Hematopoietic multipotent progenitor cell (in vitro differentiated cells): ENCODE measurements at regions not wholly inside any gene's neighbourhood (a gene's known extent, or its start where the extent isn't known, plus 50 kb on each side); places are given as distances from the start of the nearest gene placed in this dataset.

Experiments
- DNase-seq, 3 donors: peaks; one replicate each; pipeline ENCODE4 v3.0.0-alpha.2; 2011 to 2015; ENCODE audit warnings: low read depth in 2 of 3, low spot score in 2 of 3

GRCh38 chr7:136551618-136552017, 316.8 kb upstream of the CHRM2 start:
- no peak for DNase-seq

- DNase-seq = no peak
Observed at GRCh38 chr7:136549756-136550155, 318.7 kb upstream of the CHRM2 start.

- no peak for DNase-seq
Observed at GRCh38 chr7:136533732-136534131, 334.7 kb upstream of the CHRM2 start.

- DNase-seq = no peak
Observed at GRCh38 chr7:136530831-136531230, 337.6 kb upstream of the CHRM2 start.

DNA sequence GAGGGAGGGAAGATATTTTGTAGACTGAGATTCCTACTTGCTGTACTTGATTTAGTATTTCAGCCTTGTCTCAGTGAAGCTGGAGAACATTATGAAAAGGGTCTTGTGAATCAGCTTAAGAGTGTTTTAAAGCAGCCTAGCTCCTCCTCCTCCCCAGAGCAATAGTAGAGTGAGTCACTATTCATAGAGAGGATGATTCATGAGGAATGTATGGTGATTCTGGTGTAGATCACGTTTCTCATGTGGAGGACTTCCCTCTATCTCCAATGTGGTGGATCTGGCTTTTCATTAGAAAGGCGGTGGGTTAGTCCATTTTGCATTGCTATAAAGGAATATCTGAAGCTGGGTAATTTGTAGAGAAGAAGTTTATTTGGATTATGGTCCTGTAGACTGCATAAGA, 340.1 kb upstream of the CHRM2 start:
- DNase-seq = no peak

DNA sequence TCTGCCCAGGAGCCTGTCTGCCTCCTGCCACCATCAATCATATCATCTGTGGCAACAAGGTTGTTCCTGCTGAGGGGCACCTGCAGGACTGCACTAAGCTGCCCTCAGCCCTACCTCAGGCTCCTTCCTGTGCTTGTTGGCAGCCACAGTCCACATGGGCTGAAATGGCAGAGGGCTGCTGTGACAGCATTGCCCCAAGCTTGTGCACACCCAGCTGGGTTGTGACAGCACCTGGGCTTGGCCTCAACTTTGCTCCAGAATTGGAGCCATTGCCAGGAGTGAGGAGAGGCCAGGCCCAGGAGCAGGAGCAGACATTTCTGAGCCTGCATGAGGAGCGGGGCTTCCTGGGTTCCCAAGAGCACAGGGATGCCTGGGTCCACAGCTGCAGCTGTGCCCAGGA, 340.9 kb upstream of the CHRM2 start:
- no peak for DNase-seq

- no peak for DNase-seq
Observed at GRCh38 chr7:136526408-136527105, 341.9 kb upstream of the CHRM2 start.

- DNase-seq = no peak
Observed at GRCh38 chr7:136523571-136523970, 344.9 kb upstream of the CHRM2 start.

- DNase-seq = no peak
Observed at GRCh38 chr7:136517971-136518370, 350.5 kb upstream of the CHRM2 start.

DNA sequence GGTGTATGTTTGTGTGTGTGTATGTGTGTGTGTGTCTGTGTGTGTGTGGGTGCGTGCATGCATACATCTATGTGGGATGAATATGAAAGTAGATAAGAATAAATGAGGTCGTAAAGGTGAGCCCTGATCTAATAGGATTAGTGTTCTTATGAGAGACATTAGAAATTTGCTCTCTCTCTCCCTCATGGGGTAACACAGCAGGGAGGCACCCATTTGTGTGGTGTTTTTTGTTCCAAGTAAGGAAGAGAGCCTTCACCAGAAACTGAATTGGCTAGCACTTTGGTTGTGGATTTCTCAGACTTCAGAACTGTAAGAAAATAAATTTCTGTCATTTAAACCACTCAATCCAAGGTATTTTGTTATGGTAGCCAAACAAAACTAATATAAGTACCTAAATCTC, 353.7 kb upstream of the CHRM2 start:
- DNase-seq = no peak

- DNase-seq = no peak
Observed at GRCh38 chr7:136513744-136514143, 354.7 kb upstream of the CHRM2 start.

DNA sequence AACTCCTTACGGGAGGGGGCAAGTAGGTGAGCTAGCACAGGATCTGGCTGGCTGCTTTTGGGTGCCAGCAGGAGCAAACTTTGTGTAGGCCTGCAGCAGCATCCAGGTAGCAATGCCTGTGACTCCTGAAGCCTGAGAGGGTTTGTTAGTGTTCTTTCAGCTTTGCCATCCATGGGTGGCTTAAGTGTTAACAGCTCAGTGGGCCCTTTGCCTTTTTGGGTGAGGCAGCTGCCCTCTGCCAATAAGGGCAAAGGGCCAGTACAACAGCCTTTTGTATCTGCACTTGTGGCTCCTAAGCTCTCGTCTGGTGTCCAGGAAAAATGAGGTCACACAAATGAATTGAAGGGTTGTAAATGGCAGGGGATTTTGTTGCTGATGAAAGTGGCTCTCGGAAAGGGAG, 359.0 kb upstream of the CHRM2 start:
- DNase-seq = no peak

DNA sequence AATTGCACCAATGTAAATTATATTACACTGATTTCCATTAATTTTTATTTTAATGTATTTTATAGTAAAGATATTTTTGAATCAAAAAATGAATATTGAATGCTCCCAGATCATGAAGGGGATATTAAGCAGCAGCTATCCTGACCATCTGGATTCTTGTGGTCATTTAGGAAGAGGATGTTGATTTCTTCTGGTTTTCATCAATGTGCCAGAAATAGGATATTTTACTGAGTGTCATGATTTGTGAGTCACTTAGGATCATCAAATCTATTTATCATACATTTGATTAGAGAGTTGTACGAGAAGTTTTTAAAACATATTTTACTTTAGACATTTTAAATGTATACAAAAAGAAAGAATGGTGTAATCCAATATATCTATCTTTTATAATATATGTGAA, 366.3 kb upstream of the CHRM2 start:
- no peak for DNase-seq

GRCh38 chr7:136501151-136501550, 367.3 kb upstream of the CHRM2 start:
- DNase-seq = no peak

GRCh38 chr7:136496551-136496950, 371.9 kb upstream of the CHRM2 start:
- no peak for DNase-seq

DNA sequence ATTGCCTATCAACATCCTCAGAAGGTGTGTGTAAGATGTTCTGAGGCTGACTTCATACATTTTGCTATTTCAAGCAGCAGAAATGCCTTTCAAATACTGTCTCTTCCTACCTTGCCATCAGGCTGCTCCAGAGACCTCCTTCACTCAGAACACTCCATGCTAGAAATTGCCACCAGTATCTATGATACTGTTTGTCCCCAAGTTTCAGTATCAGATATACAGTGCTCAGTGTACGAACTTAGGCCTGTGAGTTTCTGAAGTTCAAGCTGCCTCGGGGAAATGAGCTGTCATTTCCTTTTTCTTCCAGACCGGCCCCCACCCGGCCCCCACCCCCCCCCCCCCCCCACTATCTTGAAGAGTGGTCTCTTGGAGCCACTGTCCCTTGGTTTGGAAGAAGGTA, 373.4 kb upstream of the CHRM2 start:
- DNase-seq = no peak

GRCh38 chr7:136492366-136492765, 376.1 kb upstream of the CHRM2 start:
- no peak for DNase-seq

GRCh38 chr7:136489808-136490207, 378.6 kb upstream of the CHRM2 start:
- DNase-seq = no peak

DNA sequence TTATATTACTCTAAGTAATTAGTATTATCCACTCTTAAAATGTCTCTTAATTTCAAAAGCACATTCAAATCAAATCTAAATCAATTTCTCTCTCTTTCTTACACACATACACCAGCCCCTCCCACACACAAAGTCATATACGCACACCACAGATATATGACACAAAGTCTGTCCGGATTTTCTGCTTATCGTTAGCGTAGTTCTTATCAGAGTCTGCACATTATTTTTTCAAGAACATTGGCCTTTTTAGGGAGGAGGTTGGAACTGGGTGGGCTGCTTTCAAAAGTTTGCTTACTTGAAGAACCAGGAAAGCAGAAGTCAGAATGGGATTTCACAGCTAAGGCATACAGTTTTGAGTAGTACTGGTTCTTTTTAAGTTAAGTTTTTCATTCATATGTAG, 387.6 kb upstream of the CHRM2 start:
- no peak for DNase-seq

DNA sequence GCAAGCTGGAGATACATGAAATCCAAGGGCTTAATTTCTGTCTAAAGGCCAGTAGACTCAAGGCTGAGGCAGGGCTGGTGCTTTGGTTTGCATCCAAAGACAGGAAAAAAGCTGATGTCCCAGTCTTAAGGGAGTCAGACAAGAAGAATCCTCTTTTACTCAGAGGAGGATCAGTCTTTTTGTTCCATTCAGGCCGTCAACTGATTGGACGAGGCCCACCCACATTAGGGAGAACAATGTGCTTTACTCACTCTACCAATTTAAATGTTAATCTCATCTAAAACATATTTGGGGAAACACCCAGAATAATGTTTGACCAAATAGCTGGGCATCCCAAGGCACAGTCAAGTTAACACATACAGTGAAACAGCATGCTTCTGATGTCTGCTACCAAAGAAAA, 388.5 kb upstream of the CHRM2 start:
- no peak for DNase-seq

DNA sequence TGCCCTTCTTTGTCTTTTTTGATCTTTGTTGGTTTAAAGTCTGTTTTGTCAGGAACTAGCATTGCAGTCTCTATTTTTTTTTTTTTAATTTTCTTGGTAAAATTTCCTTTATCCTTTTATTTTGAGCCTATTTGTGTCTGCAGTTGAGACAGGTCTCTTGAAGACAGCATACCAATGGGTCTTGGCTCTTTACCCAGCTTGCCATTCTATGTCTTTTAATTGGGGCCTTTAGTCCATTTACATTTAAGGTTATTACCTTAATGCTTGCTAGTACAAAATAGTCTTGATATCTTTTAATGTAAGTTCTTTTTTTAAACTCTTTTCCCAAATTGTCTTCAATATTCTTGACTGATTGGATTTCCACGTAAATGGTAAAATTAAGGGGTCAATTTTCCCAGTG, 398.3 kb upstream of the CHRM2 start:
- DNase-seq = no peak

DNA sequence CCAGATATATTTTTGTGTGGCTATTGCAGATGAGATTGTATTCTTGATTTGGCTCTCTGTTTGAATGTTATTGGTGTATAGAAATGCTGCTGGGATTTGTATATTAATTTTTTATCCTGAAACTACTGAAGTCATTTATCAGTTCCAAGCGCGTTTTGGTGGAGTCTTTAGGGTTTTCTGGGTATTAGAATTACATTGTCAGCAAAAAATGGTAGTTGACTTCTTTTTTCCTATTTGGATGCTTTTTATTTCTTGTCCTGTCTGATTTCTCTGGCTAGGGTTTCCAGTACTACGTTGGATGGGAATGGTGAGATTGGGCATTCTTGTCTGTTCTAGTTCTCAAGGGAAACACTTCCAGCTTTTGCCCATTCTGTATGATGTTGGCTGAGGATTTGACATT, 415.5 kb upstream of the CHRM2 start:
- DNase-seq = no peak

DNA sequence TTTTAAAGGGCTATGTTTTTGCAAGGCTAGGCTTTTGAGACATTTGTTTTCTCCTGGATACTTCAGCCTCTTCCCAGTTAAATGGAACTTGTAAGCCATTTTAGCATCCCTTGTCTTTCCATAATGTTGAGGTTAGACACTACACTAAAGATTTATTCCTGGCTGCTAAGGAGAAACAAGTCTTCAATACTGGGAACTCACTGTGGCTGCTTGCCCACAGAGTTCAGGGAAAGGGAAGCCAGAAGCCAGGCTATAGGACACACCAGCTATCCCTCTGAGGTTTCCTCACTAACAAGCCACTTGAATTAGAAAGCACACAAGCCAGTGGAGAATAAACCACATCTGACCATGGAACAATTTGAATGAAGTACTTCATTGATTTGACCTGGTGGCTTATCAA, 421.7 kb upstream of the CHRM2 start:
- DNase-seq = no peak
